TTC549 (cell line): ENCODE measurements at regions not wholly inside any gene's neighbourhood (a gene's known extent, or its start where the extent isn't known, plus 50 kb on each side); places are given as distances from the start of the nearest gene placed in this dataset.
"Not testable (repeated sequence)": the region's sequence is repeated elsewhere in the genome, so short reads cannot be mapped to it uniquely, and the experiment has no call there.

Experiments
- FAIRE-seq: peaks from 2 replicates; lab custom pipeline; 2012; peaks lifted over from hg19 to GRCh38; lab: Jason Lieb, UNC

- FAIRE-seq, result no peak
Observed at GRCh38 chr14:83251402-83251801, 1717.7 kb upstream of the SEL1L start.

- no peak for FAIRE-seq
Observed at GRCh38 chr14:83253870-83254269, 1720.2 kb upstream of the SEL1L start.

GRCh38 chr14:83255015-83255726 is 1721.5 kb upstream of the SEL1L start:
- no peak for FAIRE-seq

GRCh38 chr14:83255727-83256090 is 1722.1 kb upstream of the SEL1L start:
- FAIRE-seq, result no peak

- no peak for FAIRE-seq
Observed at GRCh38 chr14:83257466-83258439, 1724.1 kb upstream of the SEL1L start.

GRCh38 chr14:83260751-83261150 is 1727.1 kb upstream of the SEL1L start:
- no peak for FAIRE-seq

- no peak for FAIRE-seq
Observed at GRCh38 chr14:83269583-83269982, 1735.9 kb upstream of the SEL1L start.

GRCh38 chr14:83271663-83272062 is 1738.0 kb upstream of the SEL1L start:
- FAIRE-seq, result no peak

- no peak for FAIRE-seq
Observed at GRCh38 chr14:83280719-83281118, 1747.1 kb upstream of the SEL1L start.

GRCh38 chr14:83282706-83283105 is 1749.1 kb upstream of the SEL1L start:
- FAIRE-seq, result no peak

- no peak for FAIRE-seq
Observed at GRCh38 chr14:83287300-83287699, 1753.6 kb upstream of the SEL1L start.

- no peak for FAIRE-seq
Observed at GRCh38 chr14:83289390-83289789, 1755.7 kb upstream of the SEL1L start.

GRCh38 chr14:83289896-83290295 is 1756.2 kb upstream of the SEL1L start:
- FAIRE-seq, result no peak

- no peak for FAIRE-seq
Observed at GRCh38 chr14:83290447-83290846, 1756.8 kb upstream of the SEL1L start.

GRCh38 chr14:83291714-83292113 is 1758.1 kb upstream of the SEL1L start:
- no peak for FAIRE-seq

GRCh38 chr14:83294941-83295340 is 1761.3 kb upstream of the SEL1L start:
- no peak for FAIRE-seq

- no peak for FAIRE-seq
Observed at GRCh38 chr14:83297361-83297760, 1763.7 kb upstream of the SEL1L start.

GRCh38 chr14:83298016-83298415 is 1764.4 kb upstream of the SEL1L start:
- not testable (repeated sequence) for FAIRE-seq

GRCh38 chr14:83300476-83301064 is 1766.9 kb upstream of the SEL1L start:
- no peak for FAIRE-seq

- no peak for FAIRE-seq
Observed at GRCh38 chr14:83301791-83302190, 1768.1 kb upstream of the SEL1L start.

- no peak for FAIRE-seq
Observed at GRCh38 chr14:83309211-83309610, 1775.6 kb upstream of the SEL1L start.

- FAIRE-seq, result no peak
Observed at GRCh38 chr14:83309833-83310232, 1776.2 kb upstream of the SEL1L start.

- FAIRE-seq, result no peak
Observed at GRCh38 chr14:83312511-83312910, 1778.9 kb upstream of the SEL1L start.
